ENCODE measurements at regions not wholly inside any gene's neighbourhood (a gene's known extent, or its start where the extent isn't known, plus 50 kb on each side); places are given as distances from the start of the nearest gene placed in this dataset.
"Not testable (repeated sequence)": the region's sequence is repeated elsewhere in the genome, so short reads cannot be mapped to it uniquely, and the experiment has no call there.

DNA sequence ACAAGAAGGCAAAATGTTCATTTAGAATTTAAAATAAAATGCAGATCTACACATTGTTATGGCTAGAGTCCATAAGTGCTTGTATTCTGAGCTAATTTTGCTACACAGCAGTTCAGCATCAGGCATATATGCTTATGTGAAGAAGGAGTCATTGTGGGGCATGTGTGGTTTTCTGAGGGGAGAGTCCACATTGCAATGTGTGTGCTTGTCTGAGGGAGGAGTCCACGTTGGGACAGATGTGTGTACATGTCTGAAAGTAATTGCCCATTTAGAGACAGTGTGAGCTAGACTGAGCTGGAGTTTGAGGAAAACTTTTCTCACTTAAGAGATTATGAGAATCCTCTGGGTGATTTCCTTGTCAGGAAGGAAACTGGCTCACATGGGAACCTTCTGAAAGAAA lies 767.9 kb downstream of the TMEM121 start:
- no peaks in the 10 kb centered on the region for H3K36me3 Mint-ChIP-seq (ENCODE audit: unreplicated experiment)
- no peak for TF ChIP-seq CTCF (IDR thresholded peaks at IDR 0.05)
- H3K9me3 Mint-ChIP-seq (ENCODE audit: unreplicated experiment) = peaks cover 41% of the 10 kb centered on the region
- no peaks in the 10 kb centered on the region for H3K4me1 Mint-ChIP-seq (ENCODE audit: unreplicated experiment)
- no peaks in the 10 kb centered on the region for H3K27me3 Mint-ChIP-seq (ENCODE audit: unreplicated experiment)
- no peak for DNase-seq (ENCODE audit: extremely low spot score, unreplicated experiment)
- no peak overlapping the region for H3K27ac Mint-ChIP-seq (ENCODE audit: unreplicated experiment)
- H3K4me3 Mint-ChIP-seq (ENCODE audit: unreplicated experiment) = no peak overlapping the region

DNA sequence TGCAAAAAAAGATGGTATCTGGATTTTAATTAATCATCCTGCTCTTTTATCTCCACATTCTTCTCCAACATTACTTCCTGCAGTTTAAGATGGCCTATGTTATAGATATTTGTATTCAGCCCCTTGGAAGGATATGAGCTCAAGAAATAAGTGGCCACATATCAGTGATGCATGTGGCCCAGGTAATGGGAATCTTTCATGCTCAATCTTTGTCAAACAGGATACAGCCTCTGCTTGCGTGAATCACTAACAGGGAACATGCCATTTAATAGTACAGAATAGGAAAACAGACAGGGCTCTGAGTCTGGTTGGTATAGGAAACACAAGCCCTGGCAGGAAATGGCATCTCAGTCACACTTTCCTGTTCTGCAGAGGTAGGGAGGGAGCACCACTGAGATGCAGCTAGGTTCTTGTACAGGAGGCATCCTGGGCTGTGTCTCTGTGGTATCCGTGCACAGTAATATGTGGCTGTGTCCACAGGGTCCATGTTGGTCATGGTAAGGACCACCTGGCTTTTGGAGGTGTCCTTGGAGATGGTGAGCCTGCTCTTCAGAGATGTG lies 774.6 kb downstream of the TMEM121 start:
- not testable (repeated sequence) for H3K4me3 Mint-ChIP-seq (ENCODE audit: unreplicated experiment); H3K36me3 Mint-ChIP-seq (ENCODE audit: unreplicated experiment); DNase-seq (ENCODE audit: extremely low spot score, unreplicated experiment); H3K27me3 Mint-ChIP-seq (ENCODE audit: unreplicated experiment); H3K4me1 Mint-ChIP-seq (ENCODE audit: unreplicated experiment); H3K27ac Mint-ChIP-seq (ENCODE audit: unreplicated experiment)
- peaks cover 50% of the 10 kb centered on the region for H3K9me3 Mint-ChIP-seq (ENCODE audit: unreplicated experiment)

DNA sequence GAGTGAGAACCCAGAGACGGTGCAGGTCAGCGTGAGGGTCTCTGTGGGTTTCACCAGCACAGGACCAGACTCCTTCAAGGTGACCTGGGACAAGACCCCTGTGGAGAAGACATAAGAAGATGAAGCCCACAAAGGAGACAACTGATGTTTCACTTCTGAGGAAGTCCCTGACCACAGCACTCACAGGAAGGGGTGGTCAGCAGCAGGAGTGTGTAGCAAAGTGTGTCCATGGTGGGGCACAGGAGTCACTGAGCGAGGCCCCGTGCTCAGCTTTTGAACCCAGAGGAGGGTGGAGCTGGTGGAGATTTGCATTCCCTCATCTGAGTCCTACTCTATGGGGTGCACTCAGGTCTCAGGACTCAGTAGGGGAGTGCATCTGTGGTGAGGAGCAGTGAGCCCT lies 775.2 kb downstream of the TMEM121 start:
- H3K36me3 Mint-ChIP-seq (ENCODE audit: unreplicated experiment); H3K27ac Mint-ChIP-seq (ENCODE audit: unreplicated experiment); H3K4me1 Mint-ChIP-seq (ENCODE audit: unreplicated experiment); H3K27me3 Mint-ChIP-seq (ENCODE audit: unreplicated experiment); H3K4me3 Mint-ChIP-seq (ENCODE audit: unreplicated experiment); DNase-seq (ENCODE audit: extremely low spot score, unreplicated experiment): not testable (repeated sequence)
- peaks cover 54% of the 10 kb centered on the region for H3K9me3 Mint-ChIP-seq (ENCODE audit: unreplicated experiment)

DNA sequence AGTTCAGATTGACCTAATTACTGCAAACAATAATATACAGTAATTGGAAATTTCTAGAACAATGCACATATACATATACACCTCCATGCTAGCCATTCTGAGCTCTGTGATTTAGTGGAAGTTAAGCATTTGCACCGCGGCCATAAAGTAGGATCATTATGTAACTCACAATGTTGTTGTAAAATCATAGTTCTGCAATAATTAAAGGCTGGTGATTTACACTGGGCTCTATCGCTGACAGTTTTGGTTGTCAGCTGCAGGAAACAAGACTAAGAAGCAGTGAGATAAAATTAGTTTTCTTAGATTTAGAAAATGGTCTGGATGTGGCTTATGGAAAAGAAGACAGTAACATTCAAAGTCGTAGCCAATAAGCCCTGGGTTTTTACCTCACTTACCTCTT lies 776.3 kb downstream of the TMEM121 start:
- H3K4me3 Mint-ChIP-seq (ENCODE audit: unreplicated experiment) = no peak overlapping the region
- peaks cover 51% of the 10 kb centered on the region for H3K9me3 Mint-ChIP-seq (ENCODE audit: unreplicated experiment)
- H3K36me3 Mint-ChIP-seq (ENCODE audit: unreplicated experiment) = no peaks in the 10 kb centered on the region

GRCh38 chr14:106304271-106304670 lies 777.9 kb downstream of the TMEM121 start:
- no peak for DNase-seq (ENCODE audit: extremely low spot score, unreplicated experiment)
- Mint-ChIP-seq H3K36me3 (ENCODE audit: unreplicated experiment) (no peaks in the 10 kb centered on the region), H3K4me1 (ENCODE audit: unreplicated experiment) (no peaks in the 10 kb centered on the region), H3K27ac (ENCODE audit: unreplicated experiment) (no peak overlapping the region), H3K4me3 (ENCODE audit: unreplicated experiment) (no peak overlapping the region), H3K27me3 (ENCODE audit: unreplicated experiment) (no peaks in the 10 kb centered on the region), H3K9me3 (ENCODE audit: unreplicated experiment) (peaks cover 49% of the 10 kb centered on the region)
- no peak for TF ChIP-seq CTCF (IDR thresholded peaks at IDR 0.05)

More for the DNA sequence above, 776.3 kb downstream of the TMEM121 start:
- no peak for DNase-seq (ENCODE audit: extremely low spot score, unreplicated experiment)
- no peak for TF ChIP-seq CTCF (IDR thresholded peaks at IDR 0.05)
- H3K4me1 Mint-ChIP-seq (ENCODE audit: unreplicated experiment) = no peaks in the 10 kb centered on the region
- no peak overlapping the region for H3K27ac Mint-ChIP-seq (ENCODE audit: unreplicated experiment)
- no peaks in the 10 kb centered on the region for H3K27me3 Mint-ChIP-seq (ENCODE audit: unreplicated experiment)

- no peak overlapping the region for H3K27ac Mint-ChIP-seq (ENCODE audit: unreplicated experiment)
- no peak for TF ChIP-seq CTCF (IDR thresholded peaks at IDR 0.05)
- no peak overlapping the region for H3K4me3 Mint-ChIP-seq (ENCODE audit: unreplicated experiment)
- DNase-seq (ENCODE audit: extremely low spot score, unreplicated experiment) = no peak
- H3K36me3 Mint-ChIP-seq (ENCODE audit: unreplicated experiment) = no peaks in the 10 kb centered on the region
- H3K9me3 Mint-ChIP-seq (ENCODE audit: unreplicated experiment) = peaks cover 58% of the 10 kb centered on the region
- no peaks in the 10 kb centered on the region for H3K27me3 Mint-ChIP-seq (ENCODE audit: unreplicated experiment)
- H3K4me1 Mint-ChIP-seq (ENCODE audit: unreplicated experiment) = no peaks in the 10 kb centered on the region
Measured at GRCh38 chr14:106308839-106309389, 782.5 kb downstream of the TMEM121 start.

All from osteocyte (in vitro differentiated cells).